Thyroid gland (tissue), 4 donors: ENCODE measurements at regions not wholly inside any gene's neighbourhood (a gene's known extent, or its start where the extent isn't known, plus 50 kb on each side); places are given as distances from the start of the nearest gene placed in this dataset.

Experiments used
- DNase-seq, 2 donors: peaks; one replicate each; pipeline ENCODE4 v3.0.0-alpha.2; 2019
- H3K27ac ChIP-seq, 3 donors: fragments of 200-600 bp; sonication (generic); 1 replicate in 2 of 3; 2 replicates in 1 of 3; pipeline ENCODE4 v1.5.1; 2016 to 2019; ENCODE audit warnings: mild to moderate bottlenecking in 1 of 3, moderate library complexity in 1 of 3
- H3K27me3 ChIP-seq: fragments of 200-600 bp; sonication (generic); one replicate; pipeline ENCODE4 v1.5.1; 2019
- H3K36me3 ChIP-seq, 2 donors: fragments of 200-600 bp; sonication (generic); one replicate each; pipeline ENCODE4 v1.5.1; 2016 to 2019
- H3K4me1 ChIP-seq, 2 donors: fragments of 200-600 bp; sonication (generic); one replicate each; pipeline ENCODE4 v1.5.1; 2017 to 2019
- H3K4me3 ChIP-seq, 3 donors: fragments of 200-600 bp; sonication (generic); replicated peaks in 1 of 3; 1 replicate in 2 of 3; 2 replicates in 1 of 3; pipeline ENCODE4 v1.5.1; 2016; ENCODE audit warnings: mild to moderate bottlenecking in 1 of 3
- H3K9me3 ChIP-seq: fragments of 200-600 bp; sonication (generic); one replicate; pipeline ENCODE4 v1.5.1; 2017
- CTCF ChIP-seq, 6 experiments: fragments of 200-600 bp in 3 of 6; fragments of 450-650 bp in 3 of 6; sonication (generic) in 3 of 6; IDR thresholded peaks; one replicate each; pipeline ENCODE4 v1.5.1; 2016 to 2019; ENCODE audit warnings: antibody characterized with exemption in 6 of 6, mild to moderate bottlenecking in 2 of 6, inconsistent platforms in 1 of 6, moderate library complexity in 1 of 6
- POLR2A ChIP-seq, 2 donors: fragments of 450-650 bp; IDR thresholded peaks; one replicate each; pipeline ENCODE4 v1.6.1; 2017; ENCODE audit warnings: antibody characterized with exemption in 2 of 2, mild to moderate bottlenecking in 2 of 2, moderate library complexity in 1 of 2
- WGBS, 2 donors: methylation state at CpG; one replicate each; pipeline ENCODE4 v1.1.5; 2017; 5-methylcytosine and 5-hydroxymethylcytosine counted together
- intact Hi-C: fragments of 100-400 bp; cut with DNase I; formaldehyde crosslinking; loops from one replicate; pipeline ENCODE4 v1.15.1; 2023

GRCh38 chr12:13591488-13591887 lies 389.9 kb downstream of the GRIN2B start:
- H3K36me3 ChIP-seq = no peaks in the 10 kb centered on the region
- H3K9me3 ChIP-seq = no peaks in the 10 kb centered on the region
- no peak for DNase-seq
- H3K27ac ChIP-seq = no peak overlapping the region
- no peak for TF ChIP-seq POLR2A (IDR thresholded peaks at IDR 0.05)
- TF ChIP-seq CTCF (IDR thresholded peaks at IDR 0.05) = no peak
- H3K4me3 ChIP-seq = no peak overlapping the region
- H3K4me1 ChIP-seq = no peaks in the 10 kb centered on the region
- intact Hi-C loops = no loop called here
- no peaks in the 10 kb centered on the region for H3K27me3 ChIP-seq

GRCh38 chr12:13591059-13591458 lies 390.3 kb downstream of the GRIN2B start:
- TF ChIP-seq POLR2A (IDR thresholded peaks at IDR 0.05) (no peak), CTCF (IDR thresholded peaks at IDR 0.05) (no peak)
- no peaks in the 10 kb centered on the region for H3K36me3 ChIP-seq
- intact Hi-C loops = no loop called here
- H3K4me3 ChIP-seq = no peak overlapping the region
- H3K9me3 ChIP-seq = no peaks in the 10 kb centered on the region
- 79% methylated on average over 6 of the region's 6 CpGs for WGBS, 2 donors
- DNase-seq = no peak
- no peaks in the 10 kb centered on the region for H3K27me3 ChIP-seq
- H3K4me1 ChIP-seq = no peaks in the 10 kb centered on the region
- H3K27ac ChIP-seq = no peak overlapping the region

- 67 to 80% methylated on average over 4 of the region's 4 CpGs for WGBS, 2 donors
- DNase-seq = no peak
- no peaks in the 10 kb centered on the region for H3K36me3 ChIP-seq
- no peaks in the 10 kb centered on the region for H3K4me1 ChIP-seq
- no peaks in the 10 kb centered on the region for H3K9me3 ChIP-seq
- intact Hi-C loops = no loop called here
- H3K27me3 ChIP-seq = no peaks in the 10 kb centered on the region
- TF ChIP-seq CTCF (IDR thresholded peaks at IDR 0.05) = no peak
- TF ChIP-seq POLR2A (IDR thresholded peaks at IDR 0.05) = no peak
- H3K27ac ChIP-seq = no peak overlapping the region
- H3K4me3 ChIP-seq = no peak overlapping the region
These were observed 392.0 kb downstream of the EMP1 start for GRCh38 chr12:13588574-13588973.

- intact Hi-C loops = no loop called here
- Histone ChIP-seq H3K4me3 (no peak overlapping the region), H3K27me3 (no peaks in the 10 kb centered on the region), H3K36me3 (no peaks in the 10 kb centered on the region), H3K4me1 (no peaks in the 10 kb centered on the region), H3K27ac (no peak overlapping the region), H3K9me3 (no peaks in the 10 kb centered on the region)
- TF ChIP-seq CTCF (IDR thresholded peaks at IDR 0.05) = no peak
- TF ChIP-seq POLR2A (IDR thresholded peaks at IDR 0.05) = no peak
- WGBS, 2 donors = 67 to 75% methylated on average over 5 of the region's 5 CpGs
- DNase-seq = no peak
These were observed 391.3 kb downstream of the EMP1 start for GRCh38 chr12:13587721-13588390.

GRCh38 chr12:13586361-13586760 lies 389.8 kb downstream of the EMP1 start:
- DNase-seq = no peak
- intact Hi-C loops = no loop called here
- TF ChIP-seq CTCF (IDR thresholded peaks at IDR 0.05) = no peak
- TF ChIP-seq POLR2A (IDR thresholded peaks at IDR 0.05) = no peak
- H3K27ac ChIP-seq = no peak overlapping the region
- H3K36me3 ChIP-seq = no peaks in the 10 kb centered on the region
- no peaks in the 10 kb centered on the region for H3K4me1 ChIP-seq
- WGBS, 2 donors = 75 to 81% methylated on average over 5 of the region's 5 CpGs
- H3K9me3 ChIP-seq = no peaks in the 10 kb centered on the region
- no peak overlapping the region for H3K4me3 ChIP-seq
- no peaks in the 10 kb centered on the region for H3K27me3 ChIP-seq
